ENCODE measurements at regions not wholly inside any gene's neighbourhood (a gene's known extent, or its start where the extent isn't known, plus 50 kb on each side); places are given as distances from the start of the nearest gene placed in this dataset.

DNA sequence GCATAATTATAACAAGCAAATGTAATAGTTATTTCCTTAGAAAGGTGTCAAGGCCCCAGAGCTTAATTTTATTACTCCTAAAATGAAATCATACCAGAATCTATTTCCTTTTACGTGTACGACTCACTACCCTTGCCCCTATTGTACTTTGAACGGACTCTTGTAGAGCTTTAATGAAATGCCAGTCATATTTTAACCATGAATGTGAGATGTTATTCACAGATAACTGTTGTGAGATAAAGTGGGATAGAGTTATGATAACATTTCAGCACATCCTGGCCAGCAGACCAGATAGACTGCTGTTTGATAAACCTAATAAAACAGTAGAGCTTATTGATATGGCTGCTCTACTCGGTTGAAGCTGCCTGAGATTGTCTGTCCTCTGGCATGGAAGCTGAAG lies 500.8 kb upstream of the PBX1 start:
- no peak for TF ChIP-seq EZH2 (IDR thresholded peaks at IDR 0.05; ENCODE audit: insufficient read depth, low read length)
- TF ChIP-seq, protein P1, sequence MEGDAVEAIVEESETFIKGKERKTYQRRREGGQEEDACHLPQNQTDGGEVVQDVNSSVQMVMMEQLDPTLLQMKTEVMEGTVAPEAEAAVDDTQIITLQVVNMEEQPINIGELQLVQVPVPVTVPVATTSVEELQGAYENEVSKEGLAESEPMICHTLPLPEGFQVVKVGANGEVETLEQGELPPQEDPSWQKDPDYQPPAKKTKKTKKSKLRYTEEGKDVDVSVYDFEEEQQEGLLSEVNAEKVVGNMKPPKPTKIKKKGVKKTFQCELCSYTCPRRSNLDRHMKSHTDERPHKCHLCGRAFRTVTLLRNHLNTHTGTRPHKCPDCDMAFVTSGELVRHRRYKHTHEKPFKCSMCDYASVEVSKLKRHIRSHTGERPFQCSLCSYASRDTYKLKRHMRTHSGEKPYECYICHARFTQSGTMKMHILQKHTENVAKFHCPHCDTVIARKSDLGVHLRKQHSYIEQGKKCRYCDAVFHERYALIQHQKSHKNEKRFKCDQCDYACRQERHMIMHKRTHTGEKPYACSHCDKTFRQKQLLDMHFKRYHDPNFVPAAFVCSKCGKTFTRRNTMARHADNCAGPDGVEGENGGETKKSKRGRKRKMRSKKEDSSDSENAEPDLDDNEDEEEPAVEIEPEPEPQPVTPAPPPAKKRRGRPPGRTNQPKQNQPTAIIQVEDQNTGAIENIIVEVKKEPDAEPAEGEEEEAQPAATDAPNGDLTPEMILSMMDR (IDR thresholded peaks at IDR 0.05; ENCODE audit: insufficient read depth, low read depth, low read length) = no peak

Data from astrocyte (in vitro differentiated cells and primary cell).